Right renal cortex interstitium (tissue), 3 donors: ENCODE measurements at regions not wholly inside any gene's neighbourhood (a gene's known extent, or its start where the extent isn't known, plus 50 kb on each side); places are given as distances from the start of the nearest gene placed in this dataset.
"Not testable (repeated sequence)": the region's sequence is repeated elsewhere in the genome, so short reads cannot be mapped to it uniquely, and the experiment has no call there.

Experiments used
- DNase-seq, 3 donors: peaks; one replicate each; pipeline ENCODE4 v3.0.0-alpha.2; 2013; ENCODE audit warnings: low read depth in 3 of 3, low spot score in 2 of 3

- DNase-seq: no peak
Measured at GRCh38 chr4:72797486-72797885, 228.5 kb upstream of the ADAMTS3 start.

DNA sequence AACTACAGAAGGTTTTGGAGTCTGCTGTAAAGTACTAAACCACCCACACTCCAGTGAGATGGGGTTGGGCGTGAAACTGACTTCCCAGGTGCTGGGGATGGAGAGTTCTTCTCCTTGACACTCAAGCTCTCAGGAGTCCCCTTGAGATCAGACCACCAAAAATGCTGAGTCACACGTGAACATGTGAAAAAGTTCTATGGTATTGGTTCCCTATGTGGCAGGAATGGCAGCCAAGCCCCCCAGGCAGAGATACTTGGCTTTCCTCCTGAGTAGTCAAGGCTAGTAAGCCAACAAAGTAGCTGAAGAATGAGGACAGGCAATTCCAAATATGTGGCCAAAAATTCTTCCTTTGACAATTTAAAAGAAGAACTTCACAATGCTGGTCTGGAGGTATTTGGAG lies 222.0 kb upstream of the ADAMTS3 start:
- DNase-seq: no peak

GRCh38 chr4:72786401-72786990 lies 217.5 kb upstream of the ADAMTS3 start:
- no peak for DNase-seq

GRCh38 chr4:72779241-72779640 lies 210.2 kb upstream of the ADAMTS3 start:
- peak in 1 of 3 donors; percentile 1 for DNase-seq

GRCh38 chr4:72777436-72777835 lies 208.4 kb upstream of the ADAMTS3 start:
- no peak for DNase-seq

- DNase-seq: no peak
Measured at GRCh38 chr4:72770708-72771107, 201.7 kb upstream of the ADAMTS3 start.

GRCh38 chr4:72768364-72768763 lies 199.3 kb upstream of the ADAMTS3 start:
- DNase-seq: no peak

- DNase-seq: no peak
Measured at GRCh38 chr4:72767618-72768302, 198.7 kb upstream of the ADAMTS3 start.

DNA sequence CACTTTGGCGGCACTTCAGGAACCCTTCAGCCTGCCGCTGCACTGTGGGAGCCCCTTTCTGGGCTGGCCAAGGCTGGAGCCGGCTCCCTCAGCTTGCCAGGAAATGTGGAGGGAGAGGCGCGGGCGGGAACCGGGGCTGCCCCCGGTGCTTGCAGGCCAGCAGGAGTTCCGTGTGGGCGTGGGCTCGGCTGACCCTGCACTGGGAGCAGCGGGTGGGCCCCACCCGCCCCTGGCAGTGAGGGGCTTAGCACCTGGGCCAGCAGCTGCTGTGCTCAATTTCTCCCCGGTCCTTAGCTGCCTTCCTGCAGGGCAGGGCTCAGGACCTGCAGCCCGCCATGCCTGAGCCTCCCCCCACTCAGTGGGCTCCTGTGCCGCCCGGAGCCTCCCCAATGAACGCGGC lies 196.8 kb upstream of the ADAMTS3 start:
- DNase-seq: not testable (repeated sequence)

- DNase-seq: no peak
Measured at GRCh38 chr4:72761368-72762038, 192.5 kb upstream of the ADAMTS3 start.

DNA sequence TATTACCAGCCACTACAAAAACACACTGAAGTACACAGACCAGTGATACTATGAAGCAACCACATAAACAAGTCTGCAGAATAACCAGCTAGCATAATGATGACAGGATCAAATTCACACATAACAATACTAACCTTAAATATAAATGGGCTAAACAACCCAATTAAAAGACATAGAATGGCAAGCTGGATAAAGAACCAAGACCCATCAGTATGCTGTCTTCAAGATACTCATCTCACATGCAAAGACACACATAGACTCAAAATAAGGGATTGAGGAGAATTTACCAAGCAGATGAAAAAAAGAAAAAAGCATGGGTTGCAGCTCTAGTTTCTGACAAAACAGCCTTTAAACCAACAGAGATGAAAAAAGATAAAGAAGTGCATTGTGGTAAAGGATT lies 184.4 kb upstream of the ADAMTS3 start:
- not testable (repeated sequence) for DNase-seq

DNA sequence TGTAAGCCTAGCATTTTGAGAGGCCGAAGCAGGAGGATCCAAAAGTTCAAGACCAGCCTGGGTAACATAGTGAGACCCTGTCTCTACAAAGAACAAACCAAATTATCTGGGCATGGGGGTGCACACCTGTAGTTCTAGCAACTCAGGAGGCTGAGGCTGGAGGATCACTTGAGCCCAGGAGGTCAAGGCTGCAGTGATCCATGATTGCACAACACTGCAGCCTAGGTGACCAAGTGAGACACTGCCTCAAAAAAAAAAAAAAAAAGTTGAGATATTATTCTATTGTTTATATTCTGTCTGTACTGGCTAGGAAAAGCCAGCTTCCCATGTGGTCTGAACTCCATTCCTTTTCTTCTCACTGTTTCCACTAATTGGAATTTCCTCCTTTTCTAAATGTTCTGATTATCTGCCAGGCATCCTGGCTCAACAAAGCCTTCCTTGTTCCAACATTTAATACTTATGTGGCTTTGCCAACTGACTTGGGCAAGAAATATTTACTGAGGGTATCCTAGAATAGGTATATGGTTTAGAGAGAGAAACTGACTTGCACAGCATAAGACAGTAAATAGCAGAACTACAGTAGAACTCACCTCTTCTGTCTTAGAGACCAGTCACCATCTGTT lies 175.2 kb upstream of the ADAMTS3 start:
- DNase-seq: no peak

DNA sequence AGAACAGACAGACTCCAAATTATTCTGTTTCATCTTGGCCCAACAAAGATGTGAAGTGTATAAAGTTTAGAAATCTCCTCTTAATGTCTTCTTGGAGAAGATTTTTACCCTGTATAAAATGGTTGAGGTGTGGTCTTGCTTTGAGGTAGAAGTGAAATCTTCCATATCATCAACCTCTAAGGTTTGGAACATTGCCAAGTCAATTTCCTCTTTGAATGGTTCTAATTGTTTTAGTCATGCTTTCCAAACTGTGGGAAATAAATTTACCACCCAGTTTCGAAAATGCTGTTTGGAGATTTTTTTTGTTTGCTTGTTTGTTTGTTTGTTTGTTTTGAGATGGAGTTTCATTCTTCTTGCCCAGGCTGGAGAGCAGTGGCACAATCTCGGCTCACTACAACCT lies 174.1 kb upstream of the ADAMTS3 start:
- no peak for DNase-seq

- no peak for DNase-seq
Measured at GRCh38 chr4:72715299-72715698, 146.3 kb upstream of the ADAMTS3 start.

DNA sequence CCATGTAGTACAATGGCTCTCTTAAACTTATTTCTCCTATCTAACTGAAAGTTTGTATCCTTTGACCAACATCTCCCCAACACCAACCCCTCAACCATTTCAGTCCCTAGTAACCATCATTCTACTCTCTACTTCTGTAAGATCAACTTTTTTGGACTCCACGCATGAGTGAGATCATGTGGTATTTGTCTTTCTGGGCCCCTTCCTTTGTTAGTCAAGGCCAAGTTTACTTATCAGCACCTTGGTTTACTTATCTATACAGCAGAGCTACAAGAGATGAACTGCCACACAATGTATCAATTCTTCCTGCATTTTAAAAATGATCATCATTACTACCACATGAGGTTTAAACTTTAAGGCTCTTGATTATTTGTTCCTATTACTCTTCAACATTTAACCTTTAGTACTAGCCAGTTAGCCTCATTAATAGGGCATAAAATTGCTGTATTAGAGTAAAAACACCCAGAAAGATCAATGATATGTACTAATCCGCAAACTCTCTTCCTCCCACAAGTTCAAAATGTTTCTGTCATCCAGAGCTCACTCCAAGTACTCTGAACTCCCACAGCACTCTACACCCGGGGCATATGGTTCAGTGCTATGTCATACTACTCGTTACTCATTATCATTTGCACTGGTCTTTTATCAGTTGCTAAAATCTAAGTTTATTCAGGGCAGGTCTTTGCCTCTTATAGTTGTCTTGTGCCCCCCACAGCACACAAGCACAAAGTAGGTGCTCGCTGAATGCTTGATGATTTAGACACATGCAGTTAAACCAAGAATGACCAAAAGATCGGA lies 145.7 kb upstream of the ADAMTS3 start:
- no peak for DNase-seq

- no peak for DNase-seq
Measured at GRCh38 chr4:72712997-72713396, 144.0 kb upstream of the ADAMTS3 start.

DNA sequence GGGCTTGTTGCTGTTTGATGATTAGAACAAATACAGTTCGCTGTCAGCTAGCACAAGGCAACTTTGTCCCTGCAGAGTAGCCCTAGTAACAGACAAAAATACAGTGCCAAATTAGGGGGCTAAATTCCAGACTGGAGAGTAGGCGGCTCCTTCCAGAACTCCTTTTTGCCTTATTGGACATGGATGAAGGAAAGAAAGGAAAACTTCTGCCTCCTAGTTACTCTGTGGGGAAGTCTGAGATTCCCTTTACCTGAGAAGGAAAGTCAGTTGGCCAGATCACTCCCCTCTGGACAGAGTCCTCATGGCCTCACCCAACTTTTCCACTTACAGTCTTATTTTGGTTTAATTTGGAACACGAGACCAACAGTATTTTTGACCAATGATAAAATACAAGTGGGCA lies 140.5 kb upstream of the ADAMTS3 start:
- DNase-seq: no peak

- DNase-seq: no peak
Measured at GRCh38 chr4:72706684-72707083, 137.7 kb upstream of the ADAMTS3 start.

DNA sequence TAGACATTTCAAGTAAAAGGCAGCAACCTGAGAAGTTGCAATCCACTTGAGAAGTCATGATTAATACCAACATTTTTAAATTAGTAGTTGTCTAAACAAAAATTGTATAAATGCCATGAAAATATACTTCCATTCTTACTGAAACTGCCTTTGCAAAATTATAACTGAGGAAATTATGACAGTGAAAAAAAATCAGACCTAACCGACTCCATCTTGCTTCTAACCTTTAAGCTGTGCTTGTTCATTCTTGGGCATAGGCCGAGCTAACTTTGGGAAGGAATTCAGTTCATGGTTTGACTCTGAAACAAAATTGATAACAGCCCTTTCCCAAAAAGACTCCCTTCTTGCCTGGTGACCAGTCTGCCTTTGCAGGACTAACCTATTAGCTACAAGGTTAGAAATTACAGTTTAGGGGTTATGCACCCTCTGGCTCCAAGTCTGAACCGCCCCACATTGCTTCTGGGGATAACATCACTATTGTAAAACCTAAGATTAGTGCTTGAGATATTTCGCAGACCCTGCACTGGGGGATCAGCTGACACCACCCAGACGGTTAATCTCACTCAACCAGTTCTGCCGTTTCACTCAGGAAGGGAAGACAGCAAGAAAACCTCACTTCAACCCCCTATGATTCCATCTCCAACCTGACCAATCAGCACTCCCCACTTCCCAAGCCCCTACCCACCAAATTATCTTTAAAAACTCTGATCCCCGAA lies 136.1 kb upstream of the ADAMTS3 start:
- not testable (repeated sequence) for DNase-seq

DNA sequence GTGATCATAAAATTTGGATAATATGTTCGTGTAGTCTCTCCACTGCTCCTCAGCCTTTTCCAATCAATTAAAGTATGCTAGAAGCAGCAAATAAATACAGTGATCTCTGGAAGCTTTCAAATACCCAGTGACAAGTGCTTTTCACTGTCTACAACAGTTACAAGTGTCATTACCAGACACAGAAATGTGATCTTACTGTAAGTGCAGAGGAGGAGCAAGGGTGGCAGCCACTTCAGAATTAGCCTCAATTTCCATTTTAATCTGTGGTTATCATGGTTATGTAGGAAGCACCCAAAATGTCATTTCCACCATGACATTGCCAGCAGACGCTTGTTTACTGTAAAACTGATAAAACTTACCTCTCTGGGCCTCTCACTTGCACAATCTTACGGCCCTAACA lies 133.9 kb upstream of the ADAMTS3 start:
- no peak for DNase-seq
